Liver (tissue), 8 donors: ENCODE measurements at regions not wholly inside any gene's neighbourhood (a gene's known extent, or its start where the extent isn't known, plus 50 kb on each side); places are given as distances from the start of the nearest gene placed in this dataset.

ENCODE experiments used
- DNase-seq: peaks from one replicate; pipeline ENCODE4 v3.0.0-alpha.2; 2017; ENCODE audit warnings: low spot score
- H3K27ac ChIP-seq, 2 donors: one replicate each; pipeline ENCODE4 v1.7.0; 2013; ENCODE audit warnings: inconsistent platforms in 2 of 2, low read length in 2 of 2, control low read depth in 1 of 2, low read depth in 1 of 2, mild to moderate bottlenecking in 1 of 2
- H3K27me3 ChIP-seq, 4 donors: one replicate each; pipeline versions ENCODE4 v1.6.1 to v1.7.0; 2013; ENCODE audit warnings: low read length in 3 of 4, inconsistent platforms in 1 of 4, mild to moderate bottlenecking in 1 of 4, moderate library complexity in 1 of 4; ENCODE audit not compliant: control insufficient read depth in 4 of 4, insufficient read depth in 4 of 4
- H3K36me3 ChIP-seq, 4 donors: one replicate each; pipeline versions ENCODE4 v1.6.1 to v1.7.0; 2013; ENCODE audit warnings: low read length in 3 of 4, mild to moderate bottlenecking in 3 of 4, low read depth in 1 of 4, moderate library complexity in 1 of 4; ENCODE audit not compliant: control insufficient read depth in 4 of 4, insufficient read depth in 3 of 4
- H3K4me1 ChIP-seq, 4 donors: one replicate each; pipeline versions ENCODE4 v1.6.1 to v1.7.0; 2013; ENCODE audit warnings: low read length in 3 of 4, mild to moderate bottlenecking in 3 of 4, moderate library complexity in 1 of 4; ENCODE audit not compliant: control insufficient read depth in 4 of 4, insufficient read depth in 4 of 4
- H3K4me3 ChIP-seq, 3 donors: one replicate each; pipeline versions ENCODE4 v1.6.1 to v1.7.0; 2013; ENCODE audit warnings: low read length in 3 of 3, control low read depth in 1 of 3, low read depth in 1 of 3, mild to moderate bottlenecking in 1 of 3
- H3K9ac ChIP-seq, 2 donors: one replicate each; pipeline ENCODE4 v1.7.0; 2013; ENCODE audit warnings: low read length in 2 of 2, mild to moderate bottlenecking in 2 of 2, moderate library complexity in 2 of 2, control low read depth in 1 of 2, low read depth in 1 of 2
- H3K9me3 ChIP-seq, 4 donors: one replicate each; pipeline versions ENCODE4 v1.6.1 to v1.7.0; 2013; ENCODE audit warnings: low read length in 3 of 4; ENCODE audit not compliant: control insufficient read depth in 4 of 4
- ATF3 ChIP-seq: IDR thresholded peaks from 2 replicates; pipeline ENCODE4 v1.6.1; 2016; ENCODE audit warnings: antibody characterized with exemption
- CTCF ChIP-seq: fragments of 150-350 bp; IDR thresholded peaks from 2 replicates; pipeline ENCODE4 v1.5.1; 2017; ENCODE audit warnings: improper control_type of control experiment, low read depth, low read length; ENCODE audit not compliant: missing input control
- EGR1 ChIP-seq, 2 donors: IDR thresholded peaks; 2 replicates each; pipeline ENCODE4 v1.6.1; 2016 to 2018; ENCODE audit warnings: antibody characterized with exemption in 2 of 2, low read depth in 2 of 2
- FOXA1 ChIP-seq: IDR thresholded peaks from 2 replicates; pipeline ENCODE4 v1.6.1; 2016; ENCODE audit warnings: antibody characterized with exemption
- FOXA2 ChIP-seq: IDR thresholded peaks from 2 replicates; pipeline ENCODE4 v1.6.1; 2016; ENCODE audit warnings: antibody characterized with exemption
- GABPA ChIP-seq, 2 donors: IDR thresholded peaks in 1 of 2; conservative IDR thresholded peaks in 1 of 2; 2 replicates each; pipeline ENCODE4 v1.6.1; 2016; ENCODE audit warnings: antibody characterized with exemption in 2 of 2, mild to moderate bottlenecking in 1 of 2, moderate library complexity in 1 of 2
- HNF4A ChIP-seq, 2 donors: conservative IDR thresholded peaks; 2 replicates each; pipeline ENCODE4 v1.6.1; 2016; ENCODE audit warnings: antibody characterized with exemption in 2 of 2, mild to moderate bottlenecking in 2 of 2
- HNF4G ChIP-seq: IDR thresholded peaks from 2 replicates; pipeline ENCODE4 v1.6.1; 2016; ENCODE audit warnings: antibody characterized with exemption
- JUND ChIP-seq, 2 donors: IDR thresholded peaks; 2 replicates each; pipeline ENCODE4 v1.6.1; 2016; ENCODE audit warnings: antibody characterized with exemption in 2 of 2
- MAX ChIP-seq: IDR thresholded peaks from 2 replicates; pipeline ENCODE4 v1.6.1; 2016; ENCODE audit warnings: antibody characterized with exemption
- NR2F2 ChIP-seq: IDR thresholded peaks from 2 replicates; pipeline ENCODE4 v1.6.1; 2016; ENCODE audit warnings: antibody characterized with exemption
- RAD21 ChIP-seq, 2 donors: IDR thresholded peaks; 2 replicates each; pipeline ENCODE4 v1.6.1; 2016; ENCODE audit warnings: antibody characterized with exemption in 2 of 2, mild to moderate bottlenecking in 2 of 2
- REST ChIP-seq: IDR thresholded peaks from 2 replicates; pipeline ENCODE4 v1.6.1; 2016; ENCODE audit warnings: antibody characterized with exemption, mild to moderate bottlenecking
- RXRA ChIP-seq, 2 donors: IDR thresholded peaks; 2 replicates each; pipeline ENCODE4 v1.6.1; 2017 to 2018; ENCODE audit warnings: antibody characterized with exemption in 2 of 2, mild to moderate bottlenecking in 1 of 2
- SP1 ChIP-seq: IDR thresholded peaks from 2 replicates; pipeline ENCODE4 v1.6.1; 2018; ENCODE audit warnings: antibody characterized with exemption, mild to moderate bottlenecking
- TAF1 ChIP-seq: conservative IDR thresholded peaks from 2 replicates; pipeline ENCODE4 v1.6.1; 2016; ENCODE audit warnings: antibody characterized with exemption, mild to moderate bottlenecking
- YY1 ChIP-seq: IDR thresholded peaks from 2 replicates; pipeline ENCODE4 v1.6.1; 2016; ENCODE audit warnings: antibody characterized with exemption, mild to moderate bottlenecking
- ZBTB33 ChIP-seq: IDR thresholded peaks from 2 replicates; pipeline ENCODE4 v1.6.1; 2016; ENCODE audit warnings: antibody characterized with exemption
- WGBS: extraction: QIAGEN DNeasy Blood & Tissue Kit; methylation state at CpG from one replicate; pipeline ENCODE4 v1.1.7; 2013; 5-methylcytosine and 5-hydroxymethylcytosine counted together
- donor health status: healthy.
- donor health status: healthy.
- donor health status: healthy.
- donor health status: healthy.
- donor health status: healthy.

- no peak overlapping the region for H3K4me3 ChIP-seq
- H3K9me3 ChIP-seq, result no peaks in the 10 kb centered on the region
- H3K27me3 ChIP-seq, result no peaks in the 10 kb centered on the region
- H3K27ac ChIP-seq, result no peak overlapping the region
- 69% methylated on average over 3 of the region's 3 CpGs for WGBS
- H3K36me3 ChIP-seq, result no peaks in the 10 kb centered on the region
- no peaks in the 10 kb centered on the region for H3K4me1 ChIP-seq
- H3K9ac ChIP-seq, result no peak overlapping the region
- TF ChIP-seq FOXA2, result no peak
- TF ChIP-seq HNF4A (conservative IDR thresholded peaks at IDR 0.05), result no peak
- TF ChIP-seq JUND (IDR thresholded peaks at IDR 0.05), result no peak
- TF ChIP-seq TAF1, result no peak
- no peak for TF ChIP-seq CTCF
- TF ChIP-seq NR2F2, result no peak
- TF ChIP-seq REST, result no peak
- TF ChIP-seq ZBTB33, result no peak
- no peak for DNase-seq
Observed at GRCh38 chr4:10212901-10213300, 96.3 kb upstream of the WDR1 start.

- no peak overlapping the region for H3K9ac ChIP-seq
- no peak overlapping the region for H3K27ac ChIP-seq
- no peaks in the 10 kb centered on the region for H3K4me1 ChIP-seq
- H3K4me3 ChIP-seq, result no peak overlapping the region
- no peaks in the 10 kb centered on the region for H3K36me3 ChIP-seq
- 82% methylated on average over 2 of the region's 2 CpGs for WGBS
- H3K9me3 ChIP-seq, result no peaks in the 10 kb centered on the region
- no peaks in the 10 kb centered on the region for H3K27me3 ChIP-seq
- no peak for DNase-seq
- TF ChIP-seq JUND (IDR thresholded peaks at IDR 0.05) (no peak), SP1 (no peak), ZBTB33 (no peak), YY1 (no peak), EGR1 (IDR thresholded peaks at IDR 0.05; ENCODE audit: low read depth in 2 of 2) (no peak), FOXA1 (no peak), FOXA2 (no peak), ATF3 (no peak), MAX (no peak), REST (no peak), NR2F2 (no peak), HNF4A (conservative IDR thresholded peaks at IDR 0.05) (no peak), RXRA (IDR thresholded peaks at IDR 0.05) (no peak), TAF1 (no peak), RAD21 (IDR thresholded peaks at IDR 0.05) (no peak), GABPA (IDR thresholded peaks at IDR 0.05 in 1 of 2, conservative IDR thresholded peaks at IDR 0.05 in 1 of 2) (no peak), HNF4G (no peak)
Observed at GRCh38 chr4:10212400-10212799, 95.8 kb upstream of the WDR1 start.
